Right lobe of liver (tissue), 4 donors: ENCODE measurements at regions not wholly inside any gene's neighbourhood (a gene's known extent, or its start where the extent isn't known, plus 50 kb on each side); places are given as distances from the start of the nearest gene placed in this dataset.

ENCODE experiments used
- POLR2A ChIP-seq: fragments of 450-650 bp; IDR thresholded peaks from one replicate; pipeline ENCODE4 v1.6.1; 2017; ENCODE audit warnings: antibody characterized with exemption, mild to moderate bottlenecking
- TF ChIP-seq, protein P1 (sequence below), 4 donors: fragments of 200-600 bp in 3 of 4; fragments of 450-650 bp in 1 of 4; IDR thresholded peaks; one replicate each; pipeline versions ENCODE4 v1.5.1 to v1.8.0; 2016 to 2022; ENCODE audit warnings: antibody characterized with exemption in 4 of 4, mild to moderate bottlenecking in 2 of 4
- donor health status: DM: no; HTN: no; CAD: no.
- donor health status: DM: no; HTN: no; CAD: no.
- donor health status: DM: no; HTN: yes; CAD: no.

DNA sequence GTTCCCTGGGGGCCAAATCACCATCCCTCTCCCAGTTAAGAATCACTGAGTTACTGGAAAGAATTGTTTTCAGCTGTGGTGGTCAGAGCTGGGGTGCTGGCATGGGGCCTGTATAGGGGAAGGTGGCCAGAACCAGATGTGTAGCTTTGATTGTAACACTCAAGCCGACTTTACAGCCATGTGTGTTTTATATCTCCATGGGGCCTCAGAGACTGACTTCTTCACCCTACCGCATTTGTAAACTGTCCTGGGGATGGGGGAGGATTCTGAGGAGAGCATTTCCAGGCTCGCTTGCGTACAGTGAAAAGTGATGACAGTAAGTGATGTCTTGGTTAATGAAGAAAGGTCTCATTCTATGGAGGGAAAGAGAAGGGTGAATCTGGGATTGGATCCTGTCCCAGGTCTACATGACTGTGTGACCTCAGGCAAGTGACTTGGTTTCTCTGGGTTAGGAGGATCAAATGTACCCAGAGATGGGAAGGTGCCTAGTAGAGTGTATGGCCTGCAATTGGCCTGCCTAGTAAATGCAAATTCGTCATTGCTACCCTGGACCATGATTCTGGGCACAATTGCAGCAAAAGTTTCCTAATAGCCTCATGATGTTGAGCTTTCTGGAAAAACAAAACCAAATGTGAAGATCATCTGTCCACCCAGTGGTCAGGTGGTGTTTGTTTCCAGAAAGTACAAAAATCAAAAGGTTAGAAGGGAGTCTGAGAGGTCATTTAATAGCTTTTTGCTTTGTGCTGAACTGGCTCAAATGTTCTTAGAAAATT, 49.7 kb upstream of the RCC2 start:
- no peak for TF ChIP-seq POLR2A
- TF ChIP-seq, protein P1, sequence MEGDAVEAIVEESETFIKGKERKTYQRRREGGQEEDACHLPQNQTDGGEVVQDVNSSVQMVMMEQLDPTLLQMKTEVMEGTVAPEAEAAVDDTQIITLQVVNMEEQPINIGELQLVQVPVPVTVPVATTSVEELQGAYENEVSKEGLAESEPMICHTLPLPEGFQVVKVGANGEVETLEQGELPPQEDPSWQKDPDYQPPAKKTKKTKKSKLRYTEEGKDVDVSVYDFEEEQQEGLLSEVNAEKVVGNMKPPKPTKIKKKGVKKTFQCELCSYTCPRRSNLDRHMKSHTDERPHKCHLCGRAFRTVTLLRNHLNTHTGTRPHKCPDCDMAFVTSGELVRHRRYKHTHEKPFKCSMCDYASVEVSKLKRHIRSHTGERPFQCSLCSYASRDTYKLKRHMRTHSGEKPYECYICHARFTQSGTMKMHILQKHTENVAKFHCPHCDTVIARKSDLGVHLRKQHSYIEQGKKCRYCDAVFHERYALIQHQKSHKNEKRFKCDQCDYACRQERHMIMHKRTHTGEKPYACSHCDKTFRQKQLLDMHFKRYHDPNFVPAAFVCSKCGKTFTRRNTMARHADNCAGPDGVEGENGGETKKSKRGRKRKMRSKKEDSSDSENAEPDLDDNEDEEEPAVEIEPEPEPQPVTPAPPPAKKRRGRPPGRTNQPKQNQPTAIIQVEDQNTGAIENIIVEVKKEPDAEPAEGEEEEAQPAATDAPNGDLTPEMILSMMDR (IDR thresholded peaks at IDR 0.05) = peak in 1 of 4 donors; percentile 7
